ENCODE measurements at regions not wholly inside any gene's neighbourhood (a gene's known extent, or its start where the extent isn't known, plus 50 kb on each side); places are given as distances from the start of the nearest gene placed in this dataset.
"Not testable (repeated sequence)": the region's sequence is repeated elsewhere in the genome, so short reads cannot be mapped to it uniquely, and the experiment has no call there.

DNA sequence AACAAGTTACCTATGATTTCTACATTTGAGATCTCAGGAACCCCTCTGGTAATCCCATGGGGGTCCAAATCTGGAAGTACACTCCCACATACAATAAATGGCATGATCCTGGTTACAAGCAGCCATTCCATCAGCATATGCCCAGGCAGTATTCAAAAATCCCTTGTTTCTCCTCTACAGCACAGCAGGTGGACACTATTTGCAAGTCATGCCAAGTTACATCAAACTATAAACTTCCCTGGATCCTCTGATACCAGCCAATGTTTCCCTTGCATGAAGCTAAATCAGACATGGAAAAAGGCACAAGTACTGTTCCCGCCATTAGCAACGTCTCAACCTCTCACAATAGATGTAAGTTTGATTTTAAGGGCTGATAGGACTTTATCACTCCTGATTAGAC lies 134.5 kb upstream of the PRSS16 start:
- no peak for DNase-seq

DNA sequence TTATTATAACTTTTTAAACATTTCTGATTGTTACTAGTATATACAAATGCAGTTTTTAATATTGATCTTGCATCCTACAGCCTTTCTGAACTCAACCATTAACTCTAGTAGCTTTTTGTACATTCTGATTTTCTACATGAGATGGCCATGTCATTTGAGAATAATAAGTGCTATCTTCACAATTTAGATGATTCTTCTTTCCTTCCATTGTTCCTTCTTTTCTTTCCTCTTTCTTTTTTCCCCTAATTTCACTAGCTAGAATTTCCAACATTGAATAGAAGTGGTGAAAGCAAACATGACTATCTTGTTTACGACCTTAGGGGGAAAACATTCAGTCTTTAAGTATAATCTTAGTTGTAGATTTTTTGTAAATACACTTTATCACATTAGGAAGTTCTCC lies 128.2 kb upstream of the PRSS16 start:
- no peak for DNase-seq

DNA sequence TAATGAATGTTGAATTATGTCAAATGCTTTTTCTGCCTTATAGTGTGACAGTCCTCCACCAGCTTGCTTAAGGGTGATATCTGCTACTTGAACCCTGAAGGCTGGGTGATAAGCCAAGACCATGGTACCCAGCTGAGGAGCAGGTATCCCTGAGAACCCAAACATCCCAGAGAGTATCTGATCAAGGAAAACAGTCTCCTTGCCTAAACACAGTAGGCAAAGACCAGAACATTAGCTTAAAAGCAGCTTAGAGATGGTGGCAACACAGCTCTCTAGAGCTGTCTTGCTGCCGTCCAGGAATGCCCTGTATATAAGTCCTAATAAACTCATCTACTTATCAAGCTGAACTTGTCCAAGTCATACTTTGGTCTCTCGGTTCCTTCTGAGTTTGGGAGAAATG lies 127.7 kb upstream of the PRSS16 start:
- DNase-seq: no peak

DNA sequence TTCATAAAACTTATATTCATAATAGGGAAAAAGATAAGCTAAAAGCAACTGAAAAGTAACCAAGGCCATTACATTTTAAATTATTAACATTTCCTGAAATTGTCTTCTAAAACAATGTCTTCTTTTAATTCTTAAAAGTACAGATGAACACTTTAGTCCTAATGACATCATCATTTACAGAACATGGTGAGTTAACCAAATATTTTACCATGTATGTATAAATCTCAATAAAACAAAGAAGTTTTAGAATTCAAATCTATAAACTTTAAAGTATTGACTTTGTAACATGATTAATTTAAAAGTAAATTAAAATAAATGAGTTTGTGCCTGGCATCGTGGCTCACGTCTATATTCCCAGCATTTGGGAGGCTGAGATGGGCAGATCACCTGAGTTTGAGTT lies 125.9 kb upstream of the PRSS16 start:
- no peak for DNase-seq

DNA sequence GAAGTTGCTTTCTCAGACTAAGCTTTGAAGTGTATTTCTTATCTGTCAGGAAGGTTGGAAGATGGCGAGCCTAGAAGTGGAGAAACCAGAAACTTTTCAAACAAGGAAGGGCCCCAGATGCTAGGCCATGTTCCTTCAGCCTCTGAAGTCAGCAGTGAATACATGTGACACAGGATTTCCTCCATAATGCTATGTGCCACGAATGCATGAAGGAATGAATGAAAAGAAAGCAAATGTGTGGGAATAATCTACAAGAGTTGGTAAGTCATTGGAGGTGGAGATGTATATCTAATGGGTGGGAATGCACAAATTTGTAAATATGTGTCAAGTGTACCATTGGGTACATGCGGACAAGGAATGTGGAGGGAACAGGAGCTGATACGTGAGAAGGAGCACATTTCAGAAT lies 123.2 kb upstream of the PRSS16 start:
- no peak for DNase-seq

DNA sequence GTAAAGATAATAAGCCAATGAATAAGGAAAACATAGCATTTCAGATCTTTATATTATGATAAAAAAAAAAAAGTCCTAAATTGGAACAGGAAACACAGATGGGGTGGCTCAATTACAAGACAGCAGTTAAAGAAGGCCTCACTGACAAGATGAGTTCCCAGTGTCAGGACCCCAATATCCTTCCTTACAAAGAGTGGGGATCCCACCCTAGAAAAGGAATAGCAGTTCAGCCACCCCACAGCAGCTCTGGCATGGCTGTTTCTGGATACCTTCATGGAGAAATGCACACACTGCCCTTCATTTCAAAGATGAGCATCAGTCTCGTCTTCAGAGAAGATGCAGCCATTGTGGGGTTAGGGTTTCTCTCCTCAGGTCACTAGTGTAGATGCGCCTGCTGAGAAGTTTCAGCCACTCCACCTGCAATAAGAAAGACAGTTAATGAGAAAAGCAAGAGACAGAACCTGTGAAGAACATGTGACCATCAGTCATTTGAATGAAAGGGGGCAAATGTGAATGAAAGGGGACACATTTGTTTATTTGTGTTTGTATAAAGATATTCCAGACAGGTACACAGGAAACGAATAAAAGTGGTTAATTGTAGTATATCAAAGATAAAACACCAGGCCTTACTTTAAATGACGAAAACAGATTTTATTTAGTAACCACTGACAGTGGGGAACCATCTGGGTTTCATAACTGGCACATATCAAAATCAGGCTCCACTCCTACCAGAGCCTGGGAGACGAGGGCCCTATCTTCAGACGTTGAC lies 121.3 kb upstream of the PRSS16 start:
- DNase-seq: no peak

DNA sequence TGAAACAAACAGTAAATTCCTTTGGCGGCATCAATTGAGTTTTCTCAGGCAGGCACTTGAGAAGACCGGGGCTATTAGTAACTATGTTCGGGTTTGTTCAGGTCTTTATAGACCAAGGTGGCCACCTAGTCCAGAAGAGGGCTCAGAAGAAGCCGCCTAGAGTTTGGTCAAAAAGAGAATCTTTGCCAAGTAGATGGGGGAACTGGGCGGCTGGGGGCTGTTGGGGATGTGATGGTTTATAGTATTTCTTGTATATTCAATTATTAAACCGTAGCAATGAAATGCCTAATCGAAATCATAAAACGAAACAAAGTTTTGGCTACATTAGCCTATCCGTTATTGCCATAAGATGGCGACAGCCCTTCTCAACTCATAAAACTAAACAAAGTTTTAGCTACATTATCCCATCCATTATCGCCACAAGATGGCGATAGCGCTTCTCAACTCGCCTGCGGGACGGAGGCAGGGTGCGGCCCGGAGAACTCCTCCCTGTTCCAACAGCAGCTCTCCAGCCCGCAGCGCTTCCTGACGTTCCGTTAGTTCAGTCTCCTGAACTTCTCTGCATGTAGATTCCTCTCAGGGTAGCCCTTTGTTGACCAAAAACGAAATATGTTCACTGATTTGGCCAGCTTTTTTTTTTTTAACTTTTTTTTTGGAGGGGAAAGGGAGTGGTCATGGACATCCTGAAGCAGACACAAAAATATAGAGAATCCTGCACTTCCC lies 120.5 kb upstream of the PRSS16 start:
- peak; percentile 27 for DNase-seq

DNA sequence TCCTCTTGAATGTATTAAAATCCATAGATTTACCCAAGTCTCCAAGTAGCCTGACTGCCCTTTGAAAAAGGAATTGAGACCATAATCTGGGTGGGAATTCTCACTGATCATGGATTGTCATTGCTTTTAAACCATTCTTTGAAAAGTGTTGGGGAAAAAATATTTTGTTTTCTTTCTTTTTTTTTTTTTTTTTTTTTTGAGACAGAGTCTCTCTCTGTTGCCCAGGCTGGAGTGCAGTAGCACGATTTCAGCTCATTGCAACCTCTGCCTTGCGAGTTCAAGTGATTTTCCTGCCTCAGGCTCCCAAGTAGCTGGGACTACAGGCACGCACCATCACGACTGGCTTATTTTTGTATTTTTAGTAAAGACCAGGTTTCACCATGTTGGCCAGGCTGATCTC lies 119.6 kb upstream of the PRSS16 start:
- not testable (repeated sequence) for DNase-seq

DNA sequence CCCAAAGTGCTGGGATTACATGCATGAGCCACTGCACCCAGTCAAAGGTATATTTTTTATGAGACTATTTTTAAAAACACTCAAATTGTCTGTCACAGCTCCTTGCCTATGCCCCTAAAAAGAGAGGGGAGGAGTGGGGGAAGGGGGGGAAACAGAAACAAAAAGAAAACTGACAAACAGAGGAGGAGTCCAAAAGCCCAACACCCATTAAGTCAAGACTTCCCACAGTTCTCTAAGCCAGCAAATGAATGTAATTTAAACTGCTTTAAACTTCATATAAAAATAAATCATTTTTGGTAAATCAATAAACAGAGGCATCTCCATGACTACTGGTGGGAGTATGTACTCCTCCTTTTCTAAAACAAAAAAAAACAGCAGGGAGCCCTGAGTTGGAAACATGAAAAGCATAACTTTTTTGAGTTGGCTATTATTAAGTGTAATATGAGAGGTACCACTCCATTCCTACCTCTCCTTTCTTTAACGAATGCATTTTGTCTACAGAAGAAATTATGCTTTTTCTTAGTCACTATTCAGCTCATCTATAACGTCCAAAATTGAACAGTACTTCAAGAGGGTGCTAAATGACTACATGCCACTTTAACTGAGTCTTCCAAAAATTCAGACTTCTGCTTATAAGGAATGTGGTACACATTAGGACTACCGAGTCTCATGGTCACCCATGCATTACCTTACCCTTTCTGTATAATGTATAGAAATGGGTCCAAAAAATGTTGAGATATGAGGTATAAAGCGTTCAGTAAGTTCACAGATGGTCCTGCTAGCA lies 119.0 kb upstream of the PRSS16 start:
- DNase-seq: no peak

DNA sequence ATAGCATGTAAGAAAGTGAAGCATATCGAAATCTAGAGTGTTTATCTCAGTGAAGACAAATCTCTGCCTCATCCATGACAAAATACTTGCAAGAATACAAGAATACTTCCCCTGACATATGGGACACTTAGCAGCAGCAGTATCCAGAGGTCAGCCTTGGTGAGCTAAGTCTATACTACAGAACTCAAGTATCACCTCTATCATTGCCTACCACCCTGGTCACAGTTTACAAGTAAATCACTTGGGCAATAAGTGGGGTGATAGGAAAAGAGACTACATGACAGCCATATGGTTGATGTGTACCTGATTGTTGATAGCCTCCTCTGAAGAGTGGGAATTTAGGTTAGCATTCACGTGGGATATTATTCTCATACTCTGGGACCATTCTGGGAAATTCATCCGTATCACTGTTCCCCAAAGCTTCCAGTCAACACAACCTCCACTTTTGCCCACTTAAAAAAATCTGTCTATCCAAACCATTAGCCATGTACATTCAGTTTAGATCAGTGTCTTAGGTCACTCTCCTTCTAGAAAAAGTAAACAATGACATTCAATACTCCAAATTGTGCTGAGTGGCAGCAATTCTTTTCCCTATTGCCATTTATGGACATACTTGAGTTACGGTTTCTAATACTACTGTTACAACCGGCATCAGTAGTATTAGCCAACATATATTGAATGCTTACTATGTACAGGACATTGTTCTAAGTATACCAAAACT lies 118.2 kb upstream of the PRSS16 start:
- DNase-seq: no peak

DNA sequence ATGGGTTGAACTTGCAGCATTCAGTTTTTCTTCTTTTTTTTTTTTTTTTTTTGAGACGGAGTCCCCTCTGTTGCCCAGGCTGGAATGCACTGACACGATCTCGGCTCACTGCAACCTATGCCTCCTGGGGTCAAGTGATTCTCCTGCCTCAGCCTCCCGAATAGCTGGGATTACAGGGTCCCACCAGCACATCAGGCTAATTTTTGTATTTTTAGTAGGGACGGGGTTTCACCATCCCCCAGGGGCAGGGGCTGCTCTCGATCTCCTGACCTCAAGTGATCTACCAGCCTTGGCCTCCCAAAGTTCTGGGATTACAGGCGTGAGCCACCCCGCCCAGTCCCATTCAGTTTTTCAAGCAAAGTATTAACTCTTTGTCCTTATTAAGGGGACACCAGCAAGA lies 117.6 kb upstream of the PRSS16 start:
- no peak for DNase-seq

DNA sequence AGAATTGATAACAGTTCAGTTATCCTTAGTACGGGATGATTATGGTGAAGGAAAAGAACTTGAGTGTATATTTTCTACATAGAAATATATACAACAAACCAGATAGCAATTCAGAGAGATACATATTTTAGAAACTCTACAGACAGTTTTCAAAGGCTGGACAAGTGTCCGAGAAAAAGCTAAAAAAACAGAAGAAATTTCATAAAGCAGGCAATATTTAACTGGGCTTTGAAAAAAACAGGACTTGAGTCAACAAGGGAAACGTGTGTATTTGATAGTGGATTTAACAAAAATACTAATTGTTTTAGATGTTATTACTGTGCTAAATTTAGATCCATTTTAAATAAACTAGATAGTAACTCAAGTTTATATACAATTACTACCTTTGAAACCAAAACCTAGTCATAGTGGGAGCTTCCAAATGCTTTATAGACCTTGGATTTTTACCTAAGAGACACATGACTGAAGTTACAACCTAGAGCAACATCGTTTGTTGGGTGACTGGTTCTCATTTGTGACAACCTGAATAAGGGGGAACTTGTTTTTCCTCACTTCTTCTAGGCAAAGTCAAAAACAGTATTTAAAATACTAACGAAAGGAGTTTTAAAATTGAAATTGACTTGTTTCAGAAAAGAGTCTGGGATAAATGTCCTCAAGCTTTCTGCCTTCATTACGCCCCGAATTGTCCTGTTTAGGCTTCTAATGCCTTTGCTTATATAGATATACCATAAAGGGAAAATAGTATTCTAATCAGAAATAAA lies 116.7 kb upstream of the PRSS16 start:
- no peak for DNase-seq

DNA sequence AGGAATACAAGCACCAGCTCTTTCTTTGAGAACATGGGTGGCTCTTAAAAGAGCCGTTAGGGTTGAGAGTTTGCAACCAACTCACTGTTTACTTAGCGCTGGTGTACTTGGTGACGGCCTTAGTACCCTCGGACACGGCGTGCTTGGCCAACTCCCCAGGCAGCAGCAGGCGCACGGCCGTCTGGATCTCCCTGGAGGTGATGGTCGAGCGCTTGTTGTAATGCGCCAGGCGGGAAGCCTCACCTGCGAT lies 115.3 kb upstream of the PRSS16 start:
- not testable (repeated sequence) for DNase-seq

DNA sequence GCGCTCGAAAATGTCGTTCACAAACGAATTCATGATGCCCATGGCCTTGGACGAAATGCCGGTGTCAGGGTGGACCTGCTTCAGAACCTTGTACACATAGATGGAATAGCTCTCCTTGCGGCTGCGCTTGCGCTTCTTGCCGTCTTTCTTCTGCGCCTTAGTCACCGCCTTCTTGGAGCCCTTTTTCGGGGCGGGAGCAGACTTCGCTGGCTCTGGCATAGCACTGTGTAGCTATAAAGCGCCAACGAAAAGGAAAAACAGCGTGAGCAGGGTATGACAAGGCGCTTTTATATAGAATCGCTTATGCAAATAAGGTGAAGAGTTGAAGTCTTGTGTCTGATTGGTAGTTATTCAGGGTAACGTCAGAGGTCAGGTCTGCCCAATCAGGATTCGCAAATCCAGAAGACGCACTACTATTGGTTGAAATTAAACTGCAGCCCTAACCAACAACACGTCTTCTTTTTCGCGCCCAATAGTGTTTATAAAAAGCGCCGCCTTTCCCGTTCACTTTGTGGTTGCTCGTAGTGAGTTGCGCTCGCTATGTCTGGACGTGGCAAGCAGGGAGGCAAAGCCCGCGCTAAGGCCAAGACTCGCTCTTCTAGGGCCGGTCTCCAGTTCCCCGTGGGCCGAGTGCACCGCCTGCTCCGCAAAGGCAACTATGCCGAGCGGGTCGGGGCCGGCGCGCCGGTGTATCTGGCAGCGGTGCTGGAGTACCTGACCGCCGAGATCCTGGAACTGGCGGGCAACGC lies 114.8 kb upstream of the PRSS16 start:
- peak; percentile 83 for DNase-seq

DNA sequence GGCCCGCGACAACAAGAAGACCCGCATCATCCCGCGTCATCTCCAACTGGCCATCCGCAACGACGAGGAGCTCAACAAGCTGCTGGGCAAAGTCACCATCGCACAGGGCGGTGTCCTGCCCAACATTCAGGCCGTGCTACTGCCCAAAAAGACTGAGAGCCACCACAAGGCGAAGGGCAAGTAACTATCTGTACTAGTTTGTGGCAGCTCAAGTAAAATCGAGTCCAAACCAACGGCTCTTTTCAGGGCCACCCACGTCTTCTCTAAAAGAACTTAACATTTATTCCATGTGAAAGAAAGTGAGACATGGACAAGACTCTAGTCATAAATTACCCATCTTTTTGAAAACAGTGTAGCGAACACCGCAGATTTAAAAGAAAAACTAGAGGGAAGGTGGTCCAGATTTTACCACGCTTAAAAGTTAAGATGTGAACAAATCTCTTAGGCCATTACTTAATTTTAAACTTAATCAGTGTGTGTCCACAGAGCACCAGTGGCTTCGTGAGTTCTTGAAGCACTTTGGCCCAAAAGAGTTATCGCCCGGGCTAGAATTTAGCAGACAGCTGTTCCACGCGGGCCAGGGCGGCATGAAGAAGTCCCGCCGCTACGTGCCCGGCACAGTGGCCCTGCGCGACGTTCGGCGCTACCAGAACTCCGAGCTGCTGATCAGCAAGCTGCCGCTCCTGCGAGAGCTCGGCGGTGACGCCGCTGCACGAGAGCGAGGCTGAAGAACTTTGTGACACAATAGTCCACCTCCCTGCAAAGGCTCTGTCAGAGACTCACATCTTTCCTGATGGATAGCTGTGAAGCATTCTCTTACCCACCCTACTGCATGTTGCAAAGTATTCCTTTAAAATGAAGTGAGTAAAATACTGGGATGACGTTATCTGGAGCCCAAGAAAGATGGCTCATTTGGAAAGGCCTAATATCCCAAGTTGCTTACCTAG lies 113.9 kb upstream of the PRSS16 start:
- DNase-seq: peak; percentile 26

DNA sequence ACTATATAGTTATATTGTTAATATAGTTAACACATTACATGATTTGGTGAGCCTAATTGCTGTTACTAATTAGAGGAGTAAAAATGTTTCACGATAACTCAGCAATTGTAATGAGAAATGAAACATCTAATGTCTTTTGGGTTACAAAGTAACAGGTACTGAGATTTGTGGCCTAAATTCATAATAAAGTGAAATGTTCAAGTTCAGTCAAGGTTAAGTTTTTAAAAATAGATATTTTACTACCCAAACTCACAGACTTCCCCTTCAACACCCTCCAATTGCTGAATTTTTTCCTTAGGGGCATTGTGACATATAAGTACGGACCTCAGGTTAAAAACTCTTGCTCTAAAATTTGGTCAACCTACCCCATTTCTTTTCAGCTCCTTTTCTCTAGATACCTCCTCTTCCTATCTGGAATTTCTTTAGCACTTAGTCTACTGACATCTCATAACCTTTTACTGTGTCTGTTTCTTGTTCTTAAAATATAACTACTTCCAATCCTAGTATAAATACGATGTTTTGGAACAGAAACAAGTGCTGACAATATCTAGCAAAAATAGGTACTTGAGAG lies 112.3 kb upstream of the PRSS16 start:
- DNase-seq: no peak

DNA sequence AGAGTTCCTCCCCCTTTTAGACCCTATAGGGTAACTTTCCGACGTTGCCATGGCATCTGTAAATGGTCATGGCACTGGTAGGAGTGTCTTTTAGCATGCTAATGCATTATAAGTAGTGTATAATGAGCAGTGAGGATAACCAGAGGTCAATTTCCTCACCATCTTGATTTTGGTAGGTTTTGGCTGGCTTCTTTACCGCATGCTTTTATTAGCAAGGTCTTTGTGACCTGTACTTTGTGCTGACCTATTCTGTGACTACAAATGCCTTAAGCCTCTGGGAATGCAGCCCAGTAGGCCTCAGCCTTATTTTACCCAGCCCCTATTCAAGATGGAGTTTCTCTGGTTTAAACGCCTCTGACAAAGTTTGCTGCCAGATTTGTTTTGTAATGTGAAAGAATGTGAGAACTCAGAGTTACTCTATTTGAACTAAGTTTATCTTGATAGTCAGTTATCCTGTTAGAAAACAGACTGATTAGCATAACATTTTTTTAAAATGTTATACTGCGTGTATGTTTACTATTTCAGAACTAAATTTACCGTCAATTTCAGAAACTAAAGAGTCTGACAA lies 111.3 kb upstream of the PRSS16 start:
- no peak for DNase-seq

DNA sequence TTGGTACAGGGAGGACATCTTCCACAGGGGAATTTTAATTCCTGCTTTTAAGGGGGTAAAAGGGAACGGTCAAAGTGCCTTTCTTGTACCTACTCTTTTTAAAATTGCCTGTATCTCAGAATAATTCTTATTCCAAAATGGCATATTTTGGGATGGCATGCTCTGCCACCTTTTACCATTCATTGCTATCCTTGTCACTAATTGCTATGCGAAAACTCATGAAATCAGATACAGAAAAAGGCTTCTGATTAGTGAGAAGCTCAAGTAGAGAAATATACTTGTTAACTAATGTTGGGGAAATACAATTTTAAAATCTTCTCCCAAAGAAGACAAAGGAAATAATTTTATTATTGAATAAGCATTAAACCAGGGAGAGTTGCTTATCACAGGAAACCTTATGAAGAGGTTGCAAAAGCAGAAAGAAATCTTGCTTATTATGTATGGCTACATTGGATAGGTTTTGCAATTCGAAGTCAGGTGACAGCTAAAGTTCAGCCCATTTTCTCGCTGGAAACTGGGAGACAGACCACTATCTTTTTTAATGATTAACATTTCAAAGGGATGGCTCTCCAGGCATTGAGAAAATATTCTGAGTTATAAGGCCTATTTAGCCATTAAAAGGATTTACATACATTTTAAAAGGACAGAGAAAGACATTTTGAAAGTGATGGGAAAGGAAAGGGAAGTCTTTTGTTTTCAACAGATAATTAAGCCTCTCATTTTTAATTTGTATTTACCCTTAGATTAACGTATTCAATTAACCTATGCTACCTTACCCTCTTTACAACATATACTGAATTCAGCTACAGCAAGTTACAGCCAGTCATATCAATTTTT lies 110.3 kb upstream of the PRSS16 start:
- no peak for DNase-seq

DNA sequence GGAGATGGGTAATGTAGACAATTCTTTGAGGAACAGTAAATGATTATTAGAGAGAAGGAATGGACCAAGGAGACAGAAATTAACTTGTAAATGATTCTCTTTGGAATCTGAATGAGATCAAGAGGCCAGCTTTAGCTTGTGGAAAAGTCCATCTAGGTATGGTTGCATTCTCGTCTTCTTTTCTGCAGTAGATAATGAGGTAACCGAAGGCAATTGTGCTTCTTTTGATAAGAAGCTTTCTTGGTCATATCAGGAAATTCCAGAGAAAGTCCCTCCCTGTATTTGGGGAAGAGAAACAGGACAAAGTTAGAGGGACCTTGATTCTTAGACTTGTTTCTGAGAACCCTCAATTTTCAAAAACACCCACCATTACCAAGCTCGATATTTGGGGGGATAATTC lies 109.1 kb upstream of the PRSS16 start:
- no peak for DNase-seq

All from NCI-H2107 (cell line).